GM18519 (cell line): ENCODE measurements at regions not wholly inside any gene's neighbourhood (a gene's known extent, or its start where the extent isn't known, plus 50 kb on each side); places are given as distances from the start of the nearest gene placed in this dataset.

Experiments used
- ATAC-seq: cut with Tn5 transposase; IDR thresholded peaks from one replicate; pipeline ENCODE4 v1.9.1; 2021; ENCODE audit warnings: mild to moderate bottlenecking, moderate library complexity; ENCODE audit not compliant: unreplicated experiment, low FRiP score

- no peak for ATAC-seq
Observed at GRCh38 chr11:119496997-119497396, 74.0 kb upstream of the THY1 start.

GRCh38 chr11:119496469-119496868 lies 73.5 kb upstream of the THY1 start:
- ATAC-seq: no peak

GRCh38 chr11:119493712-119494111 lies 70.7 kb upstream of the THY1 start:
- no peak for ATAC-seq

GRCh38 chr11:119491753-119492510 lies 69.0 kb upstream of the THY1 start:
- no peak for ATAC-seq

- ATAC-seq: no peak
Observed at GRCh38 chr11:119490253-119491006, 67.5 kb upstream of the THY1 start.

- ATAC-seq: no peak
Observed at GRCh38 chr11:119489087-119489486, 66.1 kb upstream of the THY1 start.

- no peak for ATAC-seq
Observed at GRCh38 chr11:119488256-119488995, 65.5 kb upstream of the THY1 start.

- ATAC-seq: no peak
Observed at GRCh38 chr11:119486691-119487259, 63.8 kb upstream of the THY1 start.

- no peak for ATAC-seq
Observed at GRCh38 chr11:119486016-119486415, 63.0 kb upstream of the THY1 start.

- ATAC-seq: no peak
Observed at GRCh38 chr11:119484741-119485605, 62.0 kb upstream of the THY1 start.

- ATAC-seq: no peak
Observed at GRCh38 chr11:119483881-119484371, 61.0 kb upstream of the THY1 start.

GRCh38 chr11:119483341-119483880 lies 60.4 kb upstream of the THY1 start:
- ATAC-seq: no peak

- no peak for ATAC-seq
Observed at GRCh38 chr11:119482521-119483011, 59.6 kb upstream of the THY1 start.

- ATAC-seq: no peak
Observed at GRCh38 chr11:119481667-119482400, 58.9 kb upstream of the THY1 start.

GRCh38 chr11:119481021-119481666 lies 58.2 kb upstream of the THY1 start:
- ATAC-seq: no peak

GRCh38 chr11:119480380-119481020 lies 57.5 kb upstream of the THY1 start:
- ATAC-seq: no peak

GRCh38 chr11:119479685-119480275 lies 56.8 kb upstream of the THY1 start:
- ATAC-seq: no peak
